PFSK-1 (cell line): ENCODE measurements at regions not wholly inside any gene's neighbourhood (a gene's known extent, or its start where the extent isn't known, plus 50 kb on each side); places are given as distances from the start of the nearest gene placed in this dataset.

Experiments used
- POLR2AphosphoS5 ChIP-seq: IDR thresholded peaks from 2 replicates; pipeline ENCODE4 v1.6.1; 2012; ENCODE audit warnings: low read depth, mild to moderate bottlenecking, control low read depth, low read length, moderate library complexity
- SIN3A ChIP-seq: IDR thresholded peaks from 2 replicates; pipeline ENCODE4 v1.6.1; 2012; ENCODE audit warnings: mild to moderate bottlenecking, low read length, moderate library complexity, borderline replicate concordance; ENCODE audit not compliant: insufficient read depth

DNA sequence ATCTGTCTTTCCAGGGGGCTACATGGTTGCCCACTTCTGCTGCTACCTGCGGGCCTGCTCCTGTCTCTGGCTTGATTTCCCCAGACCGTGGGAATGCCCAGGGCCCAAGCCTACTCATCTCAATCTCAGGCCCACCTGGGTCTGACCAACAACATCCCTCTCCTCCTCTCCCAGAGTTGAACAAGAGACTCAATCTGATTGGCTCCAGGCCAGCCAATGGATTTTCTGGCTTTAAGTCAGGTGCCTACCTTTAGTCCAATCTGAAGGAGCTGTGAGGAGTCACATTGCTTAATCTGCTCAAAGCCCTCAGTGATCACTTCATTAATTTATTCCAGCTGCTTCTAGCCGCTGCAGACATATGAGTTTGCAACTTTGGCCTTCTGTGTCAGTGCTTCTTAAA lies 162.4 kb upstream of the KCNG1 start:
- TF ChIP-seq POLR2AphosphoS5, result no peak
- TF ChIP-seq SIN3A, result no peak
